ENCODE measurements at regions not wholly inside any gene's neighbourhood (a gene's known extent, or its start where the extent isn't known, plus 50 kb on each side); places are given as distances from the start of the nearest gene placed in this dataset.

GRCh38 chr3:147575391-147575790 is 166.2 kb downstream of the ZIC1 start:
- peaks cover 6% of the 10 kb centered on the region; the same call in 1 of the 2 replicates for H3K9me3 ChIP-seq (ENCODE audit: control insufficient read depth, insufficient read depth, low read depth, low read length)
- no peaks in the 10 kb centered on the region for H3K36me3 ChIP-seq (ENCODE audit: control insufficient read depth, insufficient read depth, low read length)
- TF ChIP-seq SIN3A (IDR thresholded peaks at IDR 0.05; ENCODE audit: borderline replicate concordance, insufficient read depth, low read depth, low read length) (no peak), POLR2AphosphoS5 (IDR thresholded peaks at IDR 0.05; ENCODE audit: low read depth, low read length) (no peak), REST (IDR thresholded peaks at IDR 0.05; ENCODE audit: insufficient read depth in 1 of 2, low read depth in 2 of 2, low read length in 1 of 2) (no peak), TCF7L2 (IDR thresholded peaks at IDR 0.05; ENCODE audit: low read depth, low read length) (no peak), CTCF (IDR thresholded peaks at IDR 0.05) (no peak)
- ChIA-PET CTCF (no interaction called here), POLR2A (no interaction called here)
- in situ Hi-C loops (cut with HindIII; ENCODE audit: low pct_unique_long_range_greater_than_20kb, low sequenced_read_pairs): no loop called here
- no peak overlapping the region for H3K4me3 ChIP-seq (ENCODE audit: low read depth in 2 of 2, low read length in 2 of 2)
- no TSS peak for BruUV-seq (replicated peaks)
- intact Hi-C loops (cut with micrococcal nuclease; ENCODE audit: unreplicated experiment): no loop called here
- no peaks in the 10 kb centered on the region for H3K4me1 ChIP-seq (ENCODE audit: control insufficient read depth, insufficient read depth, low read length)
- DNase-seq (ENCODE audit: low read depth, low spot score): no peak
- no peak overlapping the region for H3K27ac ChIP-seq (ENCODE audit: low read length)
- no peak for ATAC-seq
- no peaks in the 10 kb centered on the region for H3K27me3 ChIP-seq (ENCODE audit: control insufficient read depth, insufficient read depth, low read length)

DNA sequence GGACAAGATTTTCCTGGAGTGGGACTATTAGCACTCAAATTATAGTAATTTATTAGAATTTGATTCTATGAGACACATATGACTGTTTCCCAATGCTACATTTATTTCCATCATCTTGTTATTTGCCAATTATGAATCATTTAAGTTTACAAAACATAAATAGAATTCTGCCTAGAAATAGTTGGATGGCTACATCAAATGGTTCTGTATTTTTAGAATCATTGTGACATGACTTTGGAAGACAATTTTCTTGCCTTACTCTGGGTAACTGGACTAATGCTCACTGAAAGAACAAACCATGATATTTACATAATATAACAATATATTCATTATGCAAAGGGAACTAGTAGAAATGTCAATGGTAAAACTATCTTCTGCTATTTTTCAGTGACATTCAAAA is 173.5 kb downstream of the ZIC1 start:
- in situ Hi-C loops (cut with HindIII; ENCODE audit: low pct_unique_long_range_greater_than_20kb, low sequenced_read_pairs): no loop called here
- DNase-seq (ENCODE audit: low read depth, low spot score) (no peak), ATAC-seq (no peak)
- Histone ChIP-seq H3K27ac (ENCODE audit: low read length) (no peak overlapping the region), H3K4me3 (ENCODE audit: low read depth in 2 of 2, low read length in 2 of 2) (no peak overlapping the region), H3K36me3 (ENCODE audit: control insufficient read depth, insufficient read depth, low read length) (no peaks in the 10 kb centered on the region), H3K4me1 (ENCODE audit: control insufficient read depth, insufficient read depth, low read length) (no peaks in the 10 kb centered on the region), H3K9me3 (ENCODE audit: control insufficient read depth, insufficient read depth, low read depth, low read length) (no peaks in the 10 kb centered on the region; the same call in 1 of the 2 replicates), H3K27me3 (ENCODE audit: control insufficient read depth, insufficient read depth, low read length) (no peaks in the 10 kb centered on the region)
- ChIA-PET CTCF (no interaction called here), POLR2A (no interaction called here)
- BruUV-seq (replicated peaks): no TSS peak
- TF ChIP-seq POLR2AphosphoS5 (IDR thresholded peaks at IDR 0.05; ENCODE audit: low read depth, low read length): no peak
- TF ChIP-seq REST (IDR thresholded peaks at IDR 0.05; ENCODE audit: insufficient read depth in 1 of 2, low read depth in 2 of 2, low read length in 1 of 2): no peak
- TF ChIP-seq CTCF (IDR thresholded peaks at IDR 0.05): no peak
- TF ChIP-seq SIN3A (IDR thresholded peaks at IDR 0.05; ENCODE audit: borderline replicate concordance, insufficient read depth, low read depth, low read length): no peak
- TF ChIP-seq TCF7L2 (IDR thresholded peaks at IDR 0.05; ENCODE audit: low read depth, low read length): no peak
- intact Hi-C loops (cut with micrococcal nuclease; ENCODE audit: unreplicated experiment): no loop called here

Measured in Panc1 (cell line).